Mesothelial cell of epicardium (in vitro differentiated cells): ENCODE measurements at regions not wholly inside any gene's neighbourhood (a gene's known extent, or its start where the extent isn't known, plus 50 kb on each side); places are given as distances from the start of the nearest gene placed in this dataset.

Experiments
- DNase-seq, 2 experiments: peaks; one replicate each; pipeline ENCODE4 v3.0.0; 2021; ENCODE audit warnings: low spot score in 2 of 2; ENCODE audit not compliant: unreplicated experiment in 2 of 2
- H3K27ac Mint-ChIP-seq: 2 replicates; pipeline ENCODE4 v1.8.0; 2021; ENCODE audit warnings: mixed read lengths
- H3K27me3 Mint-ChIP-seq: 2 replicates; pipeline ENCODE4 v1.8.0; 2021; ENCODE audit warnings: low read depth, mixed read lengths
- H3K36me3 Mint-ChIP-seq: 2 replicates; pipeline ENCODE4 v1.8.0; 2021; ENCODE audit warnings: mixed read lengths
- H3K4me1 Mint-ChIP-seq: 2 replicates; pipeline ENCODE4 v1.8.0; 2021; ENCODE audit warnings: mixed read lengths
- H3K4me3 Mint-ChIP-seq: 2 replicates; pipeline ENCODE4 v1.8.0; 2021; ENCODE audit warnings: mild to moderate bottlenecking, moderate library complexity, mixed read lengths
- H3K9me3 Mint-ChIP-seq: 2 replicates; pipeline ENCODE4 v1.8.0; 2021; ENCODE audit warnings: mixed read lengths
- TF ChIP-seq, protein P1 (sequence below): fragments of 200-600 bp; sonication (generic); IDR thresholded peaks from one replicate; pipeline ENCODE4 v1.5.0; 2021; ENCODE audit warnings: antibody characterized with exemption; ENCODE audit not compliant: unreplicated experiment

DNA sequence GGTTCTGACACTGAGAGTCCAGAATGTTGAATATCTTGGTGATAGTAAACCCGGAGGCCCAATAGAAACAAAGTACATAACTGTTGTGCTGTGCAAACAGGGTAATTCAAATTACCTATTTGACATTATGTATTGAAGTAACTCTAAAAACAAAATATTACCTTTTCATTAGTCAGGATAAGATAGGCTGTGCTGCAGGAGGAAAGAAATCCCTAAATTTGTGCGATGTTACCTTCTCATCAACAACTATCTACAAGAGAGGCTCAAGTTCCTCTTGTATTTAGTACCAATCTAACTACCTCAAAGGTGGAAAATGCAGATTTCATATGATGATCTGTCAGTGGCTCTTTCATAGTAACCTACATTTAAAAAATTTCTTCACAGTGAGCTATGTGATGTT is 367.2 kb downstream of the ZFHX3 start:
- Mint-ChIP-seq H3K4me3 (no peak overlapping the region), H3K9me3 (peaks cover 35% of the 10 kb centered on the region), H3K27me3 (no peaks in the 10 kb centered on the region), H3K4me1 (no peaks in the 10 kb centered on the region), H3K27ac (no peak overlapping the region), H3K36me3 (peaks cover 9% of the 10 kb centered on the region)
- TF ChIP-seq, protein P1, sequence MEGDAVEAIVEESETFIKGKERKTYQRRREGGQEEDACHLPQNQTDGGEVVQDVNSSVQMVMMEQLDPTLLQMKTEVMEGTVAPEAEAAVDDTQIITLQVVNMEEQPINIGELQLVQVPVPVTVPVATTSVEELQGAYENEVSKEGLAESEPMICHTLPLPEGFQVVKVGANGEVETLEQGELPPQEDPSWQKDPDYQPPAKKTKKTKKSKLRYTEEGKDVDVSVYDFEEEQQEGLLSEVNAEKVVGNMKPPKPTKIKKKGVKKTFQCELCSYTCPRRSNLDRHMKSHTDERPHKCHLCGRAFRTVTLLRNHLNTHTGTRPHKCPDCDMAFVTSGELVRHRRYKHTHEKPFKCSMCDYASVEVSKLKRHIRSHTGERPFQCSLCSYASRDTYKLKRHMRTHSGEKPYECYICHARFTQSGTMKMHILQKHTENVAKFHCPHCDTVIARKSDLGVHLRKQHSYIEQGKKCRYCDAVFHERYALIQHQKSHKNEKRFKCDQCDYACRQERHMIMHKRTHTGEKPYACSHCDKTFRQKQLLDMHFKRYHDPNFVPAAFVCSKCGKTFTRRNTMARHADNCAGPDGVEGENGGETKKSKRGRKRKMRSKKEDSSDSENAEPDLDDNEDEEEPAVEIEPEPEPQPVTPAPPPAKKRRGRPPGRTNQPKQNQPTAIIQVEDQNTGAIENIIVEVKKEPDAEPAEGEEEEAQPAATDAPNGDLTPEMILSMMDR: no peak
- DNase-seq: no peak

DNA sequence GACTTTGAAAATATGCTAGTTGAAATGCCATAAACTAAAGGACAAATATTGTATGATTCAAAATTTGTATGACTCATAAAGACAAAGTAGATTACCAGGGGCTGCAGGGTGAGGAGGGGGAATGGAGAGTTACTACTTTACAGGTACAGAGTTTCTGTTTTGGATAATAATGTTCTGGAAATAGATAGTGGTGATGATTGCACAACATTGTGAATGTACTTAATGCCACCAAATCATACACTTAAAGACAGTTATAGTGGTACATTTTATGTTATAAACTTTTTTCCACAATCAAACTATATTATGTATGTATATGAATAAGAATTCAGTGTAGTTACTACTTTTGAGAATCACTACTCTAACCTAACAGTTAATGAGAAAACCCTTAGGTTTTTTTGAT is 368.1 kb downstream of the ZFHX3 start:
- H3K9me3 Mint-ChIP-seq: peaks cover 38% of the 10 kb centered on the region
- peaks cover 9% of the 10 kb centered on the region for H3K36me3 Mint-ChIP-seq
- no peak overlapping the region for H3K4me3 Mint-ChIP-seq
- TF ChIP-seq, protein P1: no peak
- H3K4me1 Mint-ChIP-seq: no peaks in the 10 kb centered on the region
- no peak for DNase-seq
- H3K27ac Mint-ChIP-seq: no peak overlapping the region
- no peaks in the 10 kb centered on the region for H3K27me3 Mint-ChIP-seq

DNA sequence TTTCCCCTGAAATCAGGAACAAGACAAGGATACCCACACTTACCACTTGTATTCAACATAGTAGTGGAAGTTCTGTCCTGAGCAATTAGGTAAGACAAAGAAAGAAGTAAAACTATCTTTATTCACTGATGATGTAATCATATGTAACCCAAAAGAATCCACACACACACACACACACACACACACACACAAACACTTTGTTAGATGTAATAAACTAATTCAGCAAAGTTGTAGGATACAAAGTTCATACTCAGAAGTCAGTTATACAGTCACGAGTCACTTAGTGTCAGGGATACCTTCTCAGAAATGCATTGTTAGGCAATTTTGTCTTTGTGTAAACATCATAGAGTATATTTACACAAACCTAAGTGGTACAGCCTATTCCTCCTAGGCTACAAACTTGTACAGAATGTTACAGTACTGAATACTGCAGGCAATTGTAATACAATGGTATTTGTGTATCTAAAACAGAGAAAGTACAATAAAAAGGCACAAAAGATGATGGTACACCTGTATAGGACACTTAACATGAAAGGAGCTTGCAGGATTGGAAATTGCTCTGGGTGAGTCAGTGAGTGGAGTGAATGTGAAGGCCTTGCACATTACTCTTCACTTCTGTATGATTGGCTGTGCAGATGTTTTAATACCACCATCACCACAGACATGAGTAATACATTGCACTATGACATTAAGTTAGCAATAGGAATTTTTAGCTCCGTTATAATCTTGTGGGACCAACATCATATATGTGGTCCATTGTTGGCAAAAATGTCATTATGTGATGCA is 370.1 kb downstream of the ZFHX3 start:
- peaks cover 14% of the 10 kb centered on the region for H3K36me3 Mint-ChIP-seq
- no peak for DNase-seq

DNA sequence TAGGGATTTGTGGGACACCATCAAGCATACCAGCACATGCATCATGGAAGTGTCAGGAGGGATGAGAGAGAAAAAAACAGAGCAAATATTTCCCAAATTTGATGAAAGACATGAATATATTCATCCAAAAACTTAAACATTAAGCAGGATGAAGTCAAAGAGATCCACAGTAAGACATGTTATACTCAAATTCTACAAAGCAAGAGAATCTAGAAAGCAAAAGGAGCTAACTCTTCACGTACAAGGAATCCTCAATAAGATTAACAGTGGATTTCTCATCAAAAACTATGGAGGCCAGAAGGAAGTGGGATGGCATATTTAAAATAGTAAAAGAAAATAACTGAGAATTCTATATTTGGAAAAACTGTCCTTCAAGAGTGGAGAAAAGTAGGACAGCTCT is 374.8 kb downstream of the ZFHX3 start:
- TF ChIP-seq, protein P1: no peak
- DNase-seq: no peak
- Mint-ChIP-seq H3K36me3 (peaks cover 46% of the 10 kb centered on the region), H3K27ac (no peak overlapping the region), H3K9me3 (peaks cover 65% of the 10 kb centered on the region), H3K27me3 (no peaks in the 10 kb centered on the region), H3K4me3 (no peak overlapping the region), H3K4me1 (no peaks in the 10 kb centered on the region)

More for the DNA sequence above, 370.1 kb downstream of the ZFHX3 start:
- peaks cover 46% of the 10 kb centered on the region for H3K9me3 Mint-ChIP-seq
- TF ChIP-seq, protein P1: no peak
- no peaks in the 10 kb centered on the region for H3K4me1 Mint-ChIP-seq
- H3K4me3 Mint-ChIP-seq: no peak overlapping the region
- no peak overlapping the region for H3K27ac Mint-ChIP-seq
- H3K27me3 Mint-ChIP-seq: no peaks in the 10 kb centered on the region

DNA sequence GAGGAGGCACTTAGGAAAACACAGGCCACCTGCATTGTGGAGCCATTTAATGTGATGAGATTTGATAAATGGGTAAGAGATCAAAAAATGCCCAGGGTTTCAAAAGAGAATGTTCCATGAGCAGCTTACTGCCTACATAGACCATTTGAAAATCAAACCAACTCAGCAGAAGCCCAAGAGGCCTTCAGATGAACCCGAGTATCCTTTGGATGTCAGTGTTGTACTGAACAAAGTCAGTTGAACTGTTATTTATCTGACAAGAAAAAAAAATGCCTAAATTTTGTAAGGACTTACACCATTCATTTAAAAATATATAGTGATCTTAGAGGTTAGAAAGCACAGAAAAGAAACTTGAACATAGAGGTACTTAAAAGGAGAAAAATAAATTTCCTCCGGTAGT is 381.7 kb downstream of the ZFHX3 start:
- Mint-ChIP-seq H3K36me3 (peaks cover 21% of the 10 kb centered on the region), H3K9me3 (peaks cover 28% of the 10 kb centered on the region), H3K27ac (no peak overlapping the region), H3K4me1 (peaks cover 6% of the 10 kb centered on the region), H3K27me3 (no peaks in the 10 kb centered on the region), H3K4me3 (no peak overlapping the region)
- DNase-seq: no peak
- TF ChIP-seq, protein P1: no peak
